GM19238 (cell line): ENCODE measurements at regions not wholly inside any gene's neighbourhood (a gene's known extent, or its start where the extent isn't known, plus 50 kb on each side); places are given as distances from the start of the nearest gene placed in this dataset.

ENCODE experiments used
- DNase-seq: peaks from one replicate; pipeline ENCODE4 v3.0.0; 2011; ENCODE audit warnings: low spot score; ENCODE audit not compliant: insufficient read length

DNA sequence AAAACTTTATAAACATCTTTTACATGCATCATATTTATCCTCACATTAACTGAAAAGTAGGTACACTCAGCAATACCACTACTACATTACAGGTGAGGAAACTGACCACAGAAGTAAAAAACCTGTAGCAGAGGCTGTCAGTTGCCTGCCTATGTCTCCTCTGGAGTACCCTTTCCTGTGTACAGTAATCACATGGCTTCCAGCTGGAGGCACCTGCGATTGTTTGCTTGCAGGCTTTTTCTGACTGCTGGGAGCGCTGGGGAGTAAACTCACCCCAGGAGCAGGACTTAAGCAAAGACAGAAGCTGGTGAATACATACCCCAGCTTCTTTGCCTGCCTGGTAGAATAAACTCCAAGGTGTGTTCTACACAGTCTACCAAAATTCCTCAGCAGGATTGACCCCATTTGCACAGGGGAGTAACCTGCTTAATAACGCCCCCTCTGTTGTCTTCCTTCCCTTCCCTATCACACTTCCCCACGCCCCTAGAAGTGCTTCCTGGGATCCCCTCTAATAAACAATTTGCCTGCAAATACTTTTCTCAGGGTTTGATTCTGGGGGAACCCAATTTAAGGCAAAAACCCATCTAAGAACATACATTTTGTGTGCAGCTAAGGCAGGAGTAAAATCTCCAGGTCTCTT, 138.9 kb downstream of the PTH2R start:
- no peak for DNase-seq

GRCh38 chr2:208546107-208546506, 139.5 kb downstream of the PTH2R start:
- no peak for DNase-seq

DNA sequence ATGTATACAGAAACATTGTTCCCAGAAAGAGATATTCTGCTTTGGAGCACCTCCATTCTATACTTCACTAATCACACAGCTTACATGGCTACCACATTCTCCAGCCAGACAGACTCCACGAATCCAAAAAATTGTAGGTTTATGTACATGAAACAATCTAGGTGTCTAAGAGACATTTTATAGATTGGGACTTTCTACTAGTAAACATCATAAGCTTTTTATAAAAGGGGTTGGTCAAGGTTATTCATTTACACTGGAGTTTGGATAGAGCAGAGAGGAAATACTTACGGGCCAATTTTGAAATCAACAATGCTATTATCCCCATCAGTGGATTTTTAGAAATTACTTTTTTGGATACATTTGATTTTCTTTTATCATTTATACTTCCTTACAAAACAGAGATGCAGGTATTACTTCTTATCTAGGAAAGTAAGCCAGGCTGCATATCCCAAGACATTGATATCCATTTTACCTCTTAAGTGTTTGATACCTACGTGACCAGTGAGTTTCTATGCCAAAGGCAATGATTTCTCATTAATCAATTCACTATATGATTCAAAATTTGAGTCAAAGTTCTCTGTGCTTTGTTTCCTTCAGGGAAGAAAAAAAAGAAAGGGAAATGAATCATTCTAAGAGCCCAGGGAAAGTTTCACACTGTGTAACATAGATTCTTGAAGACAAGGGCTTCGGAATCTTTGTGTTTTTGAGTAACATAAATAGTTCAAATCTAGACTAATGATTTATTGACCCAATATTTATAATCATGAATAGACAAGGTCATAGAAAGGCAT, 140.5 kb downstream of the PTH2R start:
- DNase-seq: no peak

DNA sequence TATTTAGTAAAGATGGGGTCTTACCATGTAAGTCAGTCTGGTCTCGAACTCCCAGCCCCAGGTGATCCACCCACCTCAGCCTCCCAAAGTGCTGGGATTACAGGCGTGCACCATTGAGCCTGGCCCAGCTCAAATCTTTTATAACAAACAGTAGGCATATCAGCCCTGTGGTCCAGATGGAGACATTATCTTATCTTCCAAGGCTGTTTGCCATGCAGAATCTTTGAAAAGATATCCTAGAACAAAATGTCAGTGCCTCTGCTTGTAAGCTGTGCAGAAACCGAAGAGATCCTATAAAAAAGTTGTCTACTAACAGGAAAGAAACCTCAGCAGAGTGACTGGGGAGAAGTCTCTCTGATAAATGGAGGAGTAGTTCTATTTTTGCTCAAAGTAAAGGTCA, 142.1 kb downstream of the PTH2R start:
- no peak for DNase-seq

GRCh38 chr2:208549546-208550158, 143.1 kb downstream of the PTH2R start:
- DNase-seq: no peak

DNA sequence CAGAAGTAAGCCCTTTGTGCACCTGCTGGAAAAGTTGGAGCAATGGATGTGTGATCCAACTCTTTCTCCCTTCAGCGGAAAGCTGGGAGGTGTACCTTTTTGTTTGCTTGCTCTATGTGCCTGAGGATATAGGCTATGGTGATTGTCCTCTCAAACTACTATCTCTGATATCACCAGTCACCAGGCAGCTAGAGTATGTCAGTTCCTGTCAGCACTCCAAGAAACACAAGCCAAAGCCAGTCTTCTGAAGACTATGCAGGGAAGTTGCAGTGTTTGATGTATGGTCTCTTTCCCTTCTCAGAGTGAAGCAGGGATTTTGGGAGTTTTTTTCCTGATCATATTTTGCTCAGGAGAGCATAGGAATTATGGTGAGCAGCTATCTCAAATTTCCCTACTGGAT, 146.4 kb downstream of the PTH2R start:
- no peak for DNase-seq

- no peak for DNase-seq
These were observed 150.4 kb downstream of the PTH2R start for GRCh38 chr2:208556983-208557484.

DNA sequence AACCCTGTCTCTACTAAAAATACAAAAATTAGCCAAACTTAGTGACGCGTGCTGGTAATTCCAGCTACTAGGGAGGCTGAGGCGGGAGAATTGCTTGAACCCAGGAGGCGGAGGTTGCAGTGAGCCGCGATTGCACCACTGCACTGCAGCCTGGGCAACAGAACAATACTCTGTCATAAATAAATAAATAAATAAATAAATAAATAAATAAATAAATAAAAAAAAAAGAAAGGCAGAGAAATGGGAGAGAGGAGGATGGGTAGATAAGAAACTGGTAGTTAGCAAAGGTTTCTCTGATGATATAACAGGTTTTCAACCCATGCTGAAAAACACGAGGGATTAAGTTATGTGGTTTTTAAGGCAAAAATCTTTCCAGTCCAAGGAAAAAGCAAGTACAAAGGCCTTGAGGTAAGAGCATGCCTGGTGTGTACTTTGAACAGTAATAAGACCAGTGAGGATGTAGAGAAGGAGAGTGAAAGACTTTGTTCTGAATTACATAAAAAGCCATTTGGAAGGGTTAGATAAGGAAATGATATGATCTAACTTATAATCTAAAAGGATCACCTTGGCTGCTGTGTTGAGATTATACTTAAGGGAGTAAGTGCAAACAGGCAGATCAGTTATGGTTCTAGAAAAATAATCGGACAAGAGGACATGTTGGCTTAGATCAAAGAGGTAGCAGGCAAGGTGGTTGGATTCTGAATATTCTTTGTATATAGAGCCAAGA, 159.3 kb downstream of the PTH2R start:
- no peak for DNase-seq

GRCh38 chr2:208568203-208568602, 161.6 kb downstream of the PTH2R start:
- DNase-seq: no peak

DNA sequence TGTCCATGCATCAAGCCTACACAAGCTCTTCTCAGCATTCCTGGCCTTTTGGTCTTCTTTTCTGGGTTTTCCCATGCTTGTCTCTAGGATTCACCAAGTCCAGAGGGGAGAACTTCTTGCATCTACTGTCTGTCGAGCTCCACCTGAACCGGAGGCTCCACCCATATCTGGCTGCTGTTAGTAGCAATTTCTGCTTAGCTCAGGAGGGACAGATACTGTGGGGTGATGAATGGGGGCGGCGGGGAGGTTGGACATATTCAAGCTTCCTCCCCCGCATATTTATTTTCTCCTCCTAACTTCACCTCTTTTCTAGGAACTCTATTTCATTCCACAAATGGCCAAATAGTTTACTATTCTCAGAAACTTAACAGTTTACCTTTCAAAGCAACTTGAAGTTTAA, 163.5 kb downstream of the PTH2R start:
- no peak for DNase-seq

GRCh38 chr2:208570851-208571763, 164.5 kb downstream of the PTH2R start:
- DNase-seq: no peak

- no peak for DNase-seq
These were observed 165.2 kb downstream of the PTH2R start for GRCh38 chr2:208571764-208572131.

DNA sequence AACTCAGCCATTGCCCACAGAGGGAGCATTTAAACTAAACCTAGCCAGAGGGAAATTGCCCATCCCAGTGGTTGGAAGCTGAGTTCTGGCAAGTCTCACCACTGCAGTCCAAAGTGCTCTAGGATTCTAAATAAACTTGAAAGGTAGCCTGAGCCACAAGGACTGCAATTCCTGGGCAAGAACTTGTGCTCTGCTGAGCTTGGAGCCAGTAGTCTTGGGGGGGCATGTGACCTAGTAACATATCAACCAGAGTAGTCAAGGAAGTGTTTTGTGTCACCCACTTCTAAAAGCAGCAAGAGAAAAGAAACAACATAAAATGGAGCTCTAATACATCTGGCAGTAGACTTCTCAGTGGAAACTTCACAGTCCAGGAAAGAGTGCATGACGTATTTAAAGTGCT, 167.0 kb downstream of the PTH2R start:
- DNase-seq: no peak

DNA sequence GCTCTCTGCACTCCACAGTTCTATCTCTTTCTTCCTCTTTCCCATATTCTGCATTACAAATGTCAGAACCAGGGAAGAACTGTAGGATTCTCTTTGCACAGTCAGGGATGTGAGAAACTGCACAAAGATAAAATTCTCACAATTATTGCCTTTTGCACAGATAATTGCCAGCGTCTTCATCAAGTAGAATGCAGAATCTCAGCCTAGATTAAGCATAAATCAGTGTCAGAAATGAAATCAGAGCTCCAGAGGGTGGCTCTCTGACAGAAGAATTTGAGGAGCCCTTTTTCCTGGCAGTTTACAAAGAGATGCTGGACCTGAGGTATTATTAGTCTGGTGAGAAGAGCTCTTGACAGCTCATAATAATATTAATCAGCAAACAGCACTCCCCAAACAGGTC, 173.1 kb downstream of the PTH2R start:
- no peak for DNase-seq

GRCh38 chr2:208584378-208584985, 177.9 kb downstream of the PTH2R start:
- DNase-seq: no peak

DNA sequence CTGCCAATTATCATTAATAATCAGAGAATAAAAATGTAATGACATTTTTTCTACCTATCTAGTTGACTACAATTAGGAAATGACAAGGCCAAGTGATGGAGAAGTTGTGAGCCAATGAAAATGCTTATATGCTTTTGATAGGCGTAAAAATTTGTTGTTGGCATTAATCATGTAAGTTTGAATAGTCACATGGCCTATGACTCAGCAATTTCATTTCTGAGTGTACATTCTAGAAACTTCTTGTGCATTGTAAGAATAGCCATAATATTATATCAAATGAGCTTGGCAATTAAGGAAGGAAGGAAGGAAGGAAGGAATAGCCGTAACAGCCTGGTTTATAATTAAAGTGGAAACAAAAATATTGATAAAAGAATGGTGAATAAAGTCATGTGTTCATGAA, 179.9 kb downstream of the PTH2R start:
- no peak for DNase-seq

- no peak for DNase-seq
These were observed 188.2 kb downstream of the PTH2R start for GRCh38 chr2:208594642-208595385.

DNA sequence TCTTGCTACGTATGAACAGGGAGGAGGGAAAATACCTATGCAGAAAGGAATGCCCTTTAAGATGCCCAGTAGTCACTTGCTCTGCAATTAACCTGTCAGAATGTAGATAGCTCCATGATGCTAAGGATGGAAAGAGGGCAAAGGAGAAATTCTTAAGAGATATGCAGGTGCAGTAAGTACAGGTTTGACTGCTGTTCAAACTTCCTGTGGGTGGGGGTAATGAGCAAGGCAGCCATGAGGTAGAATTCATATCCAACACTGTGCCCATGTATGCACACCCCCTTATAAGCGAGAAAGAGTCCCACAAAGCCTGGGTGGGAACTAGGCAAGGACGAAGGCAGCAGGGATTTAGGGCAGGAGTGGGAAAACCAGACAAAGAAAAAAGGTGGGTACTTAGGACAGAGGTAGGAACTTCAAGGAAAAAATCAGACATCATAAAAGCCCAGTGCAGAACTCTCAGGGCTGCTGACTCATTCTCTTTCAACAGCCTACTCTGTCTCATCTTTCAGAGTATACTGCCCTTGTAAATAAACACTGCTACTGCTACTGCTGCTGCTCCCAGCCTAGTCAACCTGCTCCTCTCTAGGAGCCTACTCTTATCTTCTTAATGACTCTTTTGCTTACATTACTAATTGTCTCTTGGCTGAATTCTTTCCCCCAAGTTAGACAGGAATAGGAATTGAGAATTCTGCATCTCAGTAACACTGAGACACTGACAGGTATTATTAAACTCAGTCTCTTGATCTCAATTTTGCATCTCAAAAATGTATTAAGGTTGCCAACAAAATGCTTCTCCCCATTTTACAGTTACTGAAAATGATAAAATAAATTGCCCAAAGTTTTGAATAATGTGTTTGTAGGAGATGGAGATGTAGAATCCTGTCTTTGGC, 189.0 kb downstream of the PTH2R start:
- no peak for DNase-seq

- no peak for DNase-seq
These were observed 201.1 kb downstream of the PTH2R start for GRCh38 chr2:208607694-208608093.
